ENCODE measurements at regions not wholly inside any gene's neighbourhood (a gene's known extent, or its start where the extent isn't known, plus 50 kb on each side); places are given as distances from the start of the nearest gene placed in this dataset.

DNA sequence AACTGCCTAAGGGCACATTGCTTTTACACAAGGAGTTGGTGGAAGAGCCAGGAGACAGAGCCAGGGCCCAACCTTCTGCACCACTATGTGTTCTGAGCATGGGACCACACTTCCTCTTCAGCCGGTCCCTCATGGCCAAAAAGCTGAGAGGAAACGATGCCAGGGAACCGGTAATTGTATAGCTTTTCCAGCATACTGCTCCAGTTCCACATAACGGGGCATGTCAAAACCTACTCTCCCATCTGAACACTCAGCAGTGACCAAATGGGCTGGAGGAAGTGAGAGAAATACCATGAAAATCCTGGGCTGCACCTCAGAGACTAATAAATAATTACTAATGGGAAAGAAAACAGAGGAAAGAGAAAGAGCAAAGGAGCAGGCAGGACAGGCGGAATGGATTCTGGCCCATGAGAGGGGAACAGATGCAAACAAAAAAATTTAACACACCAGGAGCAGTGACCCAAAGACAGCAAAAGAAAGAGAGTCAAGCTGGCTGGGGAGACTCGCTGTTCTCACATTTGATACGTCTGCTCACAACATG lies 52.0 kb upstream of the BMP2 start:
- DNase-seq (ENCODE audit: low spot score) = no peak
- TF ChIP-seq, protein P1, sequence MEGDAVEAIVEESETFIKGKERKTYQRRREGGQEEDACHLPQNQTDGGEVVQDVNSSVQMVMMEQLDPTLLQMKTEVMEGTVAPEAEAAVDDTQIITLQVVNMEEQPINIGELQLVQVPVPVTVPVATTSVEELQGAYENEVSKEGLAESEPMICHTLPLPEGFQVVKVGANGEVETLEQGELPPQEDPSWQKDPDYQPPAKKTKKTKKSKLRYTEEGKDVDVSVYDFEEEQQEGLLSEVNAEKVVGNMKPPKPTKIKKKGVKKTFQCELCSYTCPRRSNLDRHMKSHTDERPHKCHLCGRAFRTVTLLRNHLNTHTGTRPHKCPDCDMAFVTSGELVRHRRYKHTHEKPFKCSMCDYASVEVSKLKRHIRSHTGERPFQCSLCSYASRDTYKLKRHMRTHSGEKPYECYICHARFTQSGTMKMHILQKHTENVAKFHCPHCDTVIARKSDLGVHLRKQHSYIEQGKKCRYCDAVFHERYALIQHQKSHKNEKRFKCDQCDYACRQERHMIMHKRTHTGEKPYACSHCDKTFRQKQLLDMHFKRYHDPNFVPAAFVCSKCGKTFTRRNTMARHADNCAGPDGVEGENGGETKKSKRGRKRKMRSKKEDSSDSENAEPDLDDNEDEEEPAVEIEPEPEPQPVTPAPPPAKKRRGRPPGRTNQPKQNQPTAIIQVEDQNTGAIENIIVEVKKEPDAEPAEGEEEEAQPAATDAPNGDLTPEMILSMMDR (IDR thresholded peaks at IDR 0.05; ENCODE audit: extremely low read depth, missing control alignments) = no peak

DNA sequence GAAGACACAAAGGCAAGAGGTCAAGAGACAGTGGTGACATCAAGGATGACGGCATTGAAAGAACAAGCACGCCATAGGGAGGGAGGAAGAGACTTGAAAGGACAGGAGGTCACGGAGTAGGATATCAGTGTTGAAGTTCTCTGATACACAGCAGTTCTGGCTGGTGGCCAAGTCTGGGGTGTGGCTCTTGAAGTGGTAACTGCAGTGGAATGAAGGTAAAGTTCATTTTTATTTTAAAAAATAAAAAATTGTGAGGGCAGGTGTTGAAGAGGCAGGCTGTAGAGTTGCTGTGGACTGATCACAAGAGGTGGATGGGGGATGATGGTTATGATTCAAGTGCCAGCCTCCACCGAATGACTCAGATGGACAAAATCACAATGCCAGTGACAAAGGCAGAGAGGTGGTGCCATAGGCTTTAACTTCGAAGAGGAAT lies 53.2 kb upstream of the BMP2 start:
- no peak for DNase-seq (ENCODE audit: low spot score)
- TF ChIP-seq, protein P1 (IDR thresholded peaks at IDR 0.05; ENCODE audit: extremely low read depth, missing control alignments) = no peak

DNA sequence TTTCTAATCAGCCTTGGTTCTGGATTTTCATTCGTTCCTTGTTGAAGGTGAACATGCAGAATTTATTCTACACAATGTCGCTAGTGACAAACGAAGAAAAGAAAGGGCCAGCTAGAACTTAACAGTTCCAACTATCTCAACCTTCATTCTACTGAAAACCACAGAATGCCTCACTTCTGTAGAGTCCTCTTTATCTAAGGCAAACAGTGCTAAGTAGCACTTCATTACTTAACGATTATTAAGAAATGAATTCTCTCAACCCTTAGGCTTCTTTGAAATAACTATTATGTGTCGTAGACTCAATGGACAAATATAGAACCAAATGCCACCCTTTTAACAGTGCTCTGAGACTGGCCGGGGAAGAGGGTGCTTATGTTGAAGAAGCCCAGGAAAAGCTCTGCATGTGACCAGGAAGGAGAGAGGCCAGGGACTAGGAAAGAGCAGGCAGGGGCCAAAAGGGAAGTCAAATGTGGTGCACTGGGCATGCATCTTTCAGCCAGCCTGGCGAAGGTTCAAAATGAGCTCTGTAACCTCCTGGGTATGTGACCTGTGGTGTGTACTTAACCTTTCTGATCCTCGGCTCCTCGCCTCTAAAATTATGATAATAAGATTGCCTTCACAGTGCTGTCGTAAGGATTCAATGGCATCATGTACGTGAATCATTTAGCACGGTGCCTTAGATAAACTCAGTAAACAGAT lies 55.4 kb upstream of the BMP2 start:
- DNase-seq (ENCODE audit: low spot score) = no peak

DNA sequence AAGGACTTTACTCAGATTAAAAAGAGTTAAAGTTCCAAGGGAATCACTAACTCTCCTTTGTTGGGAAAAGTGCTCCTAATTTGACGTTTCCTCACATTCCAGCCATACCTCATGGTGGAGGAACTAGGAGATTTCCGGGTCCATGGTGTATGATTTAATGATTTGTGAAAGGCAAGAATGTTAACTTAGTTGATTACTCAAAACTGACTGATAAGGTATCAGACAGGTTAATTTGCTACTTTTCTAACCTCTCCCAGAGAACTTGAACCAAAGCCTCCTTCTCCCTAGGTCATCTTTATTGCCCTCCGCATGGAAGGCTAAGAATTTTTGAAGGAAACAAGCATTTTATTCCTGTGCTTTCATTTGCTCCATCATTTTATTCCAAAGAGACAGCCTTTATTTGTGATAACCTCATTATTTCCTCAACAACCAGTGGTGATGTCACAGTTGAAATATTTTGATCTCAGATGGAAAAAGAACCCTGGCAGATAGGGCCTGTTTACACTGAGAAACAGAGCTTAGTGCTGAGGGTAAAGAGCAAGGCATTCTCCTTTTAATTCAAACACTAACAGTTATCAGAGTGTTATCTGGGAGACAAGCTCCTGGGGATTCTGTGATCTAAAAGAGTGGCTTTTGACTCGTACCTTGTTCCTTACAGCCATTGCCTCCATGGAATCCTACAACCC lies 57.4 kb upstream of the BMP2 start:
- TF ChIP-seq, protein P1 (IDR thresholded peaks at IDR 0.05; ENCODE audit: extremely low read depth, missing control alignments) = no peak
- no peak for DNase-seq (ENCODE audit: low spot score)

More for the DNA sequence above, 55.4 kb upstream of the BMP2 start:
- TF ChIP-seq, protein P1 (IDR thresholded peaks at IDR 0.05; ENCODE audit: extremely low read depth, missing control alignments) = no peak

DNA sequence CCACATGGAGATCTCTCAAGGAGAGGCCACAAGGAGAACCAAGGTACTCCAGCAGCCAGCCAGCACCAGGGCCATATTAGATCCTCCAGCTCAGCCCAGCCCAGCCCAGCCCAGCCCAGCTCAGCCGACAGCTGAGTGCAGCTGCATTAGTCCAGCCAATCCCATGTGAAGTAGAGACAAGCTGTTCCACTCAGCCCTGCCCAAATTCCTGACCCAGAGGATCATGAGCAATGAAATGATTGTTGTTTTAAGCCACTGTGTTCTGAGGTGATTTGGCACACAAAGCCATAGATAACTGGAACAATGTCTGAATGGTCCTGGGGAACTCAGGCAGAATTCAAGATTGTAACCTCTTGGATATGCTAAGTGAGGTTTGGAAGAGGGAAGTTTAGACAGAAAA lies 59.5 kb upstream of the BMP2 start:
- no peak for DNase-seq (ENCODE audit: low spot score)

DNA sequence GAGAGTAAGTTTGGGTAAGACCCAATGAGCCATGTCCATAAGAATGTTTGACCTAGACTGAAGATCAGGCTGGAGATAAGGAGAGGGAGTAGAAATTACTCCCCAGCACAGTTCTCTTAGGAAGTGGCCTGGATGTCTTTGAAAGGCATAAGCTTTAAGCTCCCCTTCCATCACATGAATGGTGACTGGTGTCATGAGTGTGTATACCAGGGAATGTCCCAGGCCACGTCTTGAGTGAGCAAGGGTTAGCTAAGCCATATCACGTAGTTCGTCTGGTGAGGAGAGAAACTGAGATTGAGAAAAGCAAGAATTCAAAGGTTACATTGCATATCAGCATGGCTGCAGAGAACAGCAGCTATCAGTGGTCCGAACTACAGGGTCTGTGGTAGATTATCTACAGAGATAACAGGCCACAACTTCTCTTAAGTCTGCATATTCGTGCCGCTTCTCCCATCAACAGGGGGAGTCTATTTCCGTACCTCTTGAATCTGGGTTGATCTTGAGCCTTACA lies 60.1 kb upstream of the BMP2 start:
- TF ChIP-seq, protein P1 (IDR thresholded peaks at IDR 0.05; ENCODE audit: extremely low read depth, missing control alignments) = no peak
- DNase-seq (ENCODE audit: low spot score) = no peak

More for the DNA sequence above, 59.5 kb upstream of the BMP2 start:
- TF ChIP-seq, protein P1 (IDR thresholded peaks at IDR 0.05; ENCODE audit: extremely low read depth, missing control alignments) = no peak
